ENCODE measurements at regions not wholly inside any gene's neighbourhood (a gene's known extent, or its start where the extent isn't known, plus 50 kb on each side); places are given as distances from the start of the nearest gene placed in this dataset.

DNA sequence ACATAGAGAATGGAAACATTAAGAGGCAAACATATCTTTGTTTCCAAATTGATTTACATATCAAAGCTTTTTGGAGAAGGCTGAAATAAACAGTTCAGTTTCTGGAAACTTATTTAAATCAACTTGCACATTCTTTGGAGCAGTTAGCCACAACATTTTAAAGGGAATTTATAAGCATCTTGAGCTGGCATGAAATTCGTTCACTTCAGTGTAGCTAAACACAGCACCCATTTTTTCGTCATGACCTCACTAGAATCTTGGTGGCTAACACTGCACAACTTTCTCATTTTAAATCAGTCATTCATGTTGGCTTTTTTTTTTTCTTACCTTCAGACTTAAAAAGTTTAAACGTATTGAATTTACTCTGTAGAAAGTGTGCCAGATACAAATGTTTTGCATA lies 1139.9 kb upstream of the FLRT2 start:
- TF ChIP-seq POLR2A (IDR thresholded peaks at IDR 0.05), result no peak
- TF ChIP-seq, protein P1, sequence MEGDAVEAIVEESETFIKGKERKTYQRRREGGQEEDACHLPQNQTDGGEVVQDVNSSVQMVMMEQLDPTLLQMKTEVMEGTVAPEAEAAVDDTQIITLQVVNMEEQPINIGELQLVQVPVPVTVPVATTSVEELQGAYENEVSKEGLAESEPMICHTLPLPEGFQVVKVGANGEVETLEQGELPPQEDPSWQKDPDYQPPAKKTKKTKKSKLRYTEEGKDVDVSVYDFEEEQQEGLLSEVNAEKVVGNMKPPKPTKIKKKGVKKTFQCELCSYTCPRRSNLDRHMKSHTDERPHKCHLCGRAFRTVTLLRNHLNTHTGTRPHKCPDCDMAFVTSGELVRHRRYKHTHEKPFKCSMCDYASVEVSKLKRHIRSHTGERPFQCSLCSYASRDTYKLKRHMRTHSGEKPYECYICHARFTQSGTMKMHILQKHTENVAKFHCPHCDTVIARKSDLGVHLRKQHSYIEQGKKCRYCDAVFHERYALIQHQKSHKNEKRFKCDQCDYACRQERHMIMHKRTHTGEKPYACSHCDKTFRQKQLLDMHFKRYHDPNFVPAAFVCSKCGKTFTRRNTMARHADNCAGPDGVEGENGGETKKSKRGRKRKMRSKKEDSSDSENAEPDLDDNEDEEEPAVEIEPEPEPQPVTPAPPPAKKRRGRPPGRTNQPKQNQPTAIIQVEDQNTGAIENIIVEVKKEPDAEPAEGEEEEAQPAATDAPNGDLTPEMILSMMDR (IDR thresholded peaks at IDR 0.05), result no peak

Data from ovary (tissue), 3 donors.